GM18951 (cell line): ENCODE measurements at regions not wholly inside any gene's neighbourhood (a gene's known extent, or its start where the extent isn't known, plus 50 kb on each side); places are given as distances from the start of the nearest gene placed in this dataset.
"Not testable (repeated sequence)": the region's sequence is repeated elsewhere in the genome, so short reads cannot be mapped to it uniquely, and the experiment has no call there.

Source experiments
- POLR2A ChIP-seq: IDR thresholded peaks from 4 replicates; pipeline ENCODE4 v1.6.1; 2011; ENCODE audit warnings: mild to moderate bottlenecking; ENCODE audit not compliant: insufficient read length, insufficient read depth; ENCODE audit errors: extremely low read depth
- in situ Hi-C: fragments of 300-500 bp; cut with MboI; formaldehyde crosslinking; loops from one replicate; pipeline ENCODE4 v1.12.0; 2022; ENCODE audit warnings: low sequenced_read_pairs, mixed read lengths, inconsistent platforms; ENCODE audit not compliant: unreplicated experiment

- in situ Hi-C loops: not testable (repeated sequence)
Measured at GRCh38 chr17:21470422-21470821, 94.3 kb downstream of the KCNJ12 start.

- TF ChIP-seq POLR2A: no peak
- in situ Hi-C loops: no loop called here
Measured at GRCh38 chr17:21470861-21471260, 94.7 kb downstream of the KCNJ12 start.

DNA sequence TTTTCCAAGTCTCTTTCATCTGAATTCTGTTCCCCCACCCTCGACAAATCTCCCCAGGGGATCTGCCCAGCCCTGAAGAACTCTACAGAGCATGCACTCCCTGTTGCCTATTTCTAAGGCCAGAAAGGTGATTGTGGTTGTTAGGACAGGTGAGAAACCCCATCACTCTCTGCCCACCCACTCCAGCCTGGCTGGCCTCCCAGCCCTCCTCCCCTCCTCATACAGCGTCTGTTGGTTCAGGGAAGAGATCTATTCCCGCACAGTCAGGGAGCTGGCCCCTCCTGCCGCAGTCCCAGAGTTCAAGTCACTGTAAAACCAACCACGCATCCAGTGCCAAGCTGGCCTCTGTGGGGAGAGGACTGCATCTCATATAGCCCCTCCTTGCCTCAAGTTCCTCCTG lies 98.7 kb downstream of the KCNJ12 start:
- no peak for TF ChIP-seq POLR2A

GRCh38 chr17:21475571-21475970 lies 99.4 kb downstream of the KCNJ12 start:
- in situ Hi-C loops: no loop called here
- TF ChIP-seq POLR2A: no peak

More for the DNA sequence above, 98.7 kb downstream of the KCNJ12 start:
- in situ Hi-C loops: no loop called here

- in situ Hi-C loops: no loop called here
Measured at GRCh38 chr17:21476867-21477266, 100.7 kb downstream of the KCNJ12 start.

DNA sequence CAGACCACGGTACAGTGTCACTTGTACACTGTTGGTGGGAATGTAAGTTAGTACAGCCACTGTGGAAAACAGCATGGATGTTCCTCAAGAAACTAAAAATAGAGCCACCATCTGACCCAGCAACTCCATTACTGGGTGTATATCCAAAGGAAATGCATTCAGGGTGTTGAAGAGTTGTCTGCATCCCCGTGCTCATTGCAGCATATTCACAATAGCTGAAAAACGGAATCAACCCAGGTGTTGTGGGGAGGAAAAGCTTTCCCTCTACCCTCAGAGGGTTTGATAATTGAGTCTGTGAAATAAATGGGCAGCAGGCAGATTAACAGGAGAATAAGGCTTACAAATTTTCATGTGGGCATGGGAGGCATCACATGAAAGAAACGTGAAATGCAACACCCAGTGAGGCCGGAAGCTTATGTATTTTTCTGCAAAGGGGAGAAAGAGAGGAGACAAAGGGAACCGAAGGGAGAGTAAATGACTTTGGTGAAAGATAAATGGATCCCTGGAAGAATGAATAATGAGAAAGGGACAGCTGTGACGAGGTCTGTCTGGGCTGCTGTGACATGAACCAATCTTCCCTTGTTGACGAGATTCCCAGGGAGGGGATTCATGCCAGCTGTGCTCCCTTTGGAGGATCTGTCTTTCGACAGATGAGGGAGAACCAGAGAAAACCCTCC lies 106.2 kb downstream of the KCNJ12 start:
- in situ Hi-C loops: no loop called here

More at GRCh38 chr17:21476867-21477266, 100.7 kb downstream of the KCNJ12 start:
- no peak for TF ChIP-seq POLR2A

GRCh38 chr17:21488043-21488442 lies 111.9 kb downstream of the KCNJ12 start:
- in situ Hi-C loops: not testable (repeated sequence)

More for the DNA sequence above, 106.2 kb downstream of the KCNJ12 start:
- no peak for TF ChIP-seq POLR2A

DNA sequence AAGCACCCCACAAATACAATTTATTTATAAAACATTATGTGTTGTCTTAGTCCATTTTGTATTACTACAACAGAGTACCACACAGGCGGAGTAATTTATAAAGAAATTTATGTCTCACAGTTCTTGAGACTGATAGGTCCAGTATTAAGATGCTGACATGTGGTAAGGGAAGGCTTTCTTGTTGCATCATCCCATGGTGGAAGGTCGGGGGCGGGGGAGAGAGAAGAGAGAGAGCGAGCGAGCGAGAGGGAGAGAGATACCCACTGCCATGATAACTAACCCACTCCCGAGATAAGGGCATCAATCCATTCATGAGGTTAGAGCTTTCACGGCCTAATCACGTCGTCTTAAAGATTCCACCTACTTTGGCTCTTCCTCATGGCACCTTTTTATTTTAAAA lies 117.8 kb downstream of the KCNJ12 start:
- in situ Hi-C loops: no loop called here
- no peak for TF ChIP-seq POLR2A

- no peak for TF ChIP-seq POLR2A
- in situ Hi-C loops: no loop called here
Measured at GRCh38 chr17:21495281-21495680, 119.1 kb downstream of the KCNJ12 start.

GRCh38 chr17:21500064-21500463 lies 123.9 kb downstream of the KCNJ12 start:
- TF ChIP-seq POLR2A: no peak
- in situ Hi-C loops: loop anchor here (25.0 kb wide), 1 partner anchor 388 kb away; no protein-coding TSS in a partner anchor

DNA sequence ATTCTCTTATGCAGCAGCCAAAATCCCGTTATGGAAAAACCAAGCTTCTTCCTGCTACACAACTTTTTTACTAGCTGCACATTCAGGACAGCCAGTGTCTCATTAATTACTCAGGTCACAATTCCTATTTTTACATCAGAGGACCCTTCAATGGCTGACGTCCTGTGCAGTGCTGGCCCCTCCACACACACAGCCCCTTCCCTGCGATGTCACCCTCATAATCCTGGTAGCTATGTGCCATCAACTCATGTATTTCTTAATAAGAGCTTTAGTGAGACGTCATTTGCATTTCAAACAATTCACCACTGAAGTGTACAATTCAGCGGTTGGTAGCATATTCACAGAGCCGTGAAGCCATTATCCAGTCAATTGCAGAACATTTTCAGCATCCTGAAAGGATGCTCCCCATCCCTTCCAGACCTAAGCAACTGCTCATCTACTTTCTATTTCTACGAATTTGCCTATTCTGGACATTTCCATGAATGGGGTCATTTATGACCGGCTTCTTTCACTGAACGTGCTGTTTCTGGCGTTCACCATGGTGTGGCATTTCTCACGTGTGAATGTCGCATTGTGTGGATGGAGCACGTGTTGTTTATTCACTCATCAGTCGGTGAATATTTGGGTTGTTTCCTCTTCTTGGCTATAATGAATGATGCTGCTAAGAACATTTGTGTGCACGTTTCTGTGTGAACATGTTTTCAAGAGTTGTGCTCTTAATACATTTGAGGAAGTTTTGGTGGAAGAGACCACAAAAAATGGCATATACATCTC lies 126.0 kb downstream of the KCNJ12 start:
- in situ Hi-C loops: loop anchor here (25.0 kb wide), 1 partner anchor 390 kb away; no protein-coding TSS in a partner anchor

- in situ Hi-C loops: loop anchor here (25.0 kb wide), 1 partner anchor 394 kb away; no protein-coding TSS in a partner anchor
- TF ChIP-seq POLR2A: no peak
Measured at GRCh38 chr17:21505819-21506815, 130.0 kb downstream of the KCNJ12 start.

DNA sequence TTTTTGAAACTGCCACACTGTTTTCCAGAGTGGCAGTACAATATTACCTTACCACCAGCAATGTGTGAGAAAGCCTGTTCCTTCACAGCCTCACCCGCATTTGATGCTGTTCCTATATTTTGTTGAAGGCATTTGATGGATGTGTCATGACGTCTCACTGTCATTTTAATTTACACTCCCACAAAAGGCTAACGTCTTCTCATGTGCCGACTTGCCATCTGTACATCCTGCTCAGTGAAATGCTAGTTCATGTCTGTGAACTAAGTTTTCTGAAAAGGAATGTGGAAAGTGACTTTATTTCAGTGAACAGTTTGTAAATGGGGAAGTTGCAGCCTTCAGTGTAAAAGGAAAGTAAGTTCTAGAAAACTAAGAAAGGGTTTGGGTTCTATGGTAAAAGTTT lies 131.6 kb downstream of the KCNJ12 start:
- in situ Hi-C loops: loop anchor here (25.0 kb wide), 1 partner anchor 396 kb away; no protein-coding TSS in a partner anchor
